ENCODE measurements at regions not wholly inside any gene's neighbourhood (a gene's known extent, or its start where the extent isn't known, plus 50 kb on each side); places are given as distances from the start of the nearest gene placed in this dataset.

GRCh38 chr2:12617853-12618252 lies 98.9 kb upstream of the TRIB2 start:
- intact Hi-C loops (cut with DNase I; ENCODE audit: low total_unique reads): no loop called here
- Histone ChIP-seq H3K4me3 (no peak overlapping the region), H3K4me1 (no peaks in the 10 kb centered on the region), H3K27ac (no peak overlapping the region), H3K36me3 (ENCODE audit: low read depth, missing control alignments) (no peaks in the 10 kb centered on the region), H3K9me3 (no peaks in the 10 kb centered on the region), H3K27me3 (no peaks in the 10 kb centered on the region)
- 78 to 88% methylated on average over 1 to 2 of the region's 2 CpGs for WGBS, 2 donors
- TF ChIP-seq POLR2A (IDR thresholded peaks at IDR 0.05) (no peak), CTCF (IDR thresholded peaks at IDR 0.05) (no peak)
- no peak for DNase-seq

- Histone ChIP-seq H3K4me1 (no peaks in the 10 kb centered on the region), H3K9me3 (no peaks in the 10 kb centered on the region), H3K36me3 (ENCODE audit: low read depth, missing control alignments) (no peaks in the 10 kb centered on the region), H3K27me3 (no peaks in the 10 kb centered on the region), H3K4me3 (no peak overlapping the region), H3K27ac (no peak overlapping the region)
- no peak for DNase-seq
- intact Hi-C loops (cut with DNase I; ENCODE audit: low total_unique reads): no loop called here
- TF ChIP-seq POLR2A (IDR thresholded peaks at IDR 0.05) (no peak), CTCF (IDR thresholded peaks at IDR 0.05) (no peak)
Measured at GRCh38 chr2:12618576-12618975, 98.2 kb upstream of the TRIB2 start.

- H3K4me1 ChIP-seq: no peaks in the 10 kb centered on the region
- no peaks in the 10 kb centered on the region for H3K36me3 ChIP-seq (ENCODE audit: low read depth, missing control alignments)
- intact Hi-C loops (cut with DNase I; ENCODE audit: low total_unique reads): no loop called here
- H3K27me3 ChIP-seq: no peaks in the 10 kb centered on the region
- no peak for TF ChIP-seq POLR2A (IDR thresholded peaks at IDR 0.05)
- no peak for TF ChIP-seq CTCF (IDR thresholded peaks at IDR 0.05)
- no peak overlapping the region for H3K4me3 ChIP-seq
- WGBS, 2 donors: 65 to 91% methylated on average over 3 of the region's 3 CpGs
- DNase-seq: no peak
- H3K27ac ChIP-seq: no peak overlapping the region
- no peaks in the 10 kb centered on the region for H3K9me3 ChIP-seq
Measured at GRCh38 chr2:12619975-12620374, 96.8 kb upstream of the TRIB2 start.

GRCh38 chr2:12620759-12621158 lies 96.0 kb upstream of the TRIB2 start:
- H3K27me3 ChIP-seq: no peaks in the 10 kb centered on the region
- no peak overlapping the region for H3K27ac ChIP-seq
- TF ChIP-seq POLR2A (IDR thresholded peaks at IDR 0.05): no peak
- no peak for TF ChIP-seq CTCF (IDR thresholded peaks at IDR 0.05)
- H3K36me3 ChIP-seq (ENCODE audit: low read depth, missing control alignments): no peaks in the 10 kb centered on the region
- no peak overlapping the region for H3K4me3 ChIP-seq
- intact Hi-C loops (cut with DNase I; ENCODE audit: low total_unique reads): no loop called here
- no peak for DNase-seq
- no peaks in the 10 kb centered on the region for H3K4me1 ChIP-seq
- 95 to 98% methylated on average over 2 of the region's 2 CpGs for WGBS, 2 donors
- no peaks in the 10 kb centered on the region for H3K9me3 ChIP-seq

- no peak for DNase-seq
- TF ChIP-seq POLR2A (IDR thresholded peaks at IDR 0.05): no peak
- H3K27ac ChIP-seq: no peak overlapping the region
- H3K4me3 ChIP-seq: no peak overlapping the region
- H3K4me1 ChIP-seq: no peaks in the 10 kb centered on the region
- no peaks in the 10 kb centered on the region for H3K9me3 ChIP-seq
- H3K27me3 ChIP-seq: no peaks in the 10 kb centered on the region
- WGBS, 2 donors: 95 to 100% methylated on average over 1 of the region's 1 CpG
- intact Hi-C loops (cut with DNase I; ENCODE audit: low total_unique reads): no loop called here
- no peaks in the 10 kb centered on the region for H3K36me3 ChIP-seq (ENCODE audit: low read depth, missing control alignments)
Measured at GRCh38 chr2:12623051-12623450, 93.7 kb upstream of the TRIB2 start.
